ENCODE measurements at regions not wholly inside any gene's neighbourhood (a gene's known extent, or its start where the extent isn't known, plus 50 kb on each side); places are given as distances from the start of the nearest gene placed in this dataset.
A peak's percentile ranks its signal among the peaks of the same experiment; 100 is the strongest.
"Not testable (repeated sequence)": the region's sequence is repeated elsewhere in the genome, so short reads cannot be mapped to it uniquely, and the experiment has no call there.

DNA sequence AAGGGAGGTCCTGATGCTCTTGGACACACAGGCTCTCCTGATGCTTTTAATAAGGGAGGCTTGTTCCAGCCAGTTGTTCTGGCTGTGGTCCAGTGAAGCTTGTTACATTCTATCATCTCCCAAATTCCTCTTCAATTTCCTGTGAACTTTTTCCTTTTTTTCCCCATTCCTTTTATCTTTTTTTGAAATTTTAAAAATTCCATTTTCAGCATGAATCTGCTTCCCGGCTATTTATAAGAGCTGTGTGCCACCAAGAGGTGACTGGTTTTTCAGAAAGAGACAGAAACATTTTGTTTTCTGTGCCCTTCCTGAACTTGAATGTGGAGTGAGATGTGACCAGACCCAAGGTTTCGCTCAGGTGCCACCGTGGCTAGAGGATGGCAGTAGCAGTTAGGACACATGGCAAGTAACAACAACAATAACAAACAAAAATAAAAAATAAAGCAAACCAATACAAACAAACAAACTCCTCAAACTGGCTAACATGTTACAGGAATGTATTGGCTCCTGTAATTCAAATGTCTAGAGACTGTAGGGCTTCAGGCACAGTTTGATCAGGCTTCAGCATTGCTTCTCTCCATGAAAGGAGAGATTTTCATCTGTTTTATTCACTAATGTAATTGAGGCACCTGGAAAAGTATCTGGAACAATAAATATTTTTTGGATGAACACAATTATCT is 121.1 kb downstream of the BOD1 start:
- peak in 1 of 2 experiments; percentile 37 for DNase-seq (ENCODE audit: low read depth in 2 of 2)

GRCh38 chr5:173494446-173494845 is 122.0 kb downstream of the BOD1 start:
- no peak for DNase-seq (ENCODE audit: low read depth in 2 of 2)

GRCh38 chr5:173493846-173494245 is 122.6 kb downstream of the BOD1 start:
- no peak for DNase-seq (ENCODE audit: low read depth in 2 of 2)

DNA sequence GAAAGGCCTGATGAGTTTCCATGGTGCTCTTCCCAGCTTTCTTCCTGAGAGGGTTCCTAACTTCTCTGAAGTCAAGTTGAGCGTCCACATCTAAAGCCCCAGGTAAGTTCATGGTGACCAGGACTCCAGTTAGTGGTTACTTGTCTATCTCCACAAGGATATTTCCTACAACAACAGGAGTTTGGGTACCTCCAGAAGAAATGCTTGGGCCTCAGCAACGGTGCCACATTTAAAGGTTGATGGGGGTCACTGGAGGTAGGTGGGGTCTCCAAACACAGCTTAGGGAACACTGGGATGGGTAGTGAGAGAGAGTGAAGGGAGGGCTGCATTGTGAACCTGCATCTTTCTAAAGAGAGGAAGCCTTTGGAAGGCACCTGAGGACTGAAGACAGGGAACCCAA is 123.4 kb downstream of the BOD1 start:
- DNase-seq (ENCODE audit: low read depth in 2 of 2) = no peak

- no peak for DNase-seq (ENCODE audit: low read depth in 2 of 2)
These were observed 125.8 kb downstream of the BOD1 start for GRCh38 chr5:173490681-173491080.

DNA sequence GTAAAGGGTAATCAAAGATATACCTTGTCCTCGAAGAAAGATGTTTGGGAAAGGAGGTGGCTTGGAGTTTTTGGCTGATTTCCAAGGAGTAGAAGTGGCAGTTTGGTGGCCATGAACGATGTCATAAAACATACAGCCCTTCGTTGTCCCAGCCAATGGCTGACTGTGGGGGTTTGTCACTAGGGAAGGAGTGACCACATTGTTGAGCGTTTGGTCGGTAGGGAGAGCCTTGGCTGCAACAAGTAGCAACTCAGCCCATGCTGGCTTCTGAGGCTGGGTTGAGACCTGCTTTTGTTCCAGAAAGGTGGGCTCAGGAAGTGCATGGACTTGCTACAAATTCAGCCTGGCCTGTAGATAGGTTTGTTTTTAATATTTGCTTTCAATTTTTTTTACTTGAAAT is 128.3 kb downstream of the BOD1 start:
- DNase-seq (ENCODE audit: low read depth in 2 of 2) = no peak

GRCh38 chr5:173487300-173487699 is 129.2 kb downstream of the BOD1 start:
- no peak for DNase-seq (ENCODE audit: low read depth in 2 of 2)

- no peak for DNase-seq (ENCODE audit: low read depth in 2 of 2)
These were observed 129.9 kb downstream of the BOD1 start for GRCh38 chr5:173486355-173487225.

DNA sequence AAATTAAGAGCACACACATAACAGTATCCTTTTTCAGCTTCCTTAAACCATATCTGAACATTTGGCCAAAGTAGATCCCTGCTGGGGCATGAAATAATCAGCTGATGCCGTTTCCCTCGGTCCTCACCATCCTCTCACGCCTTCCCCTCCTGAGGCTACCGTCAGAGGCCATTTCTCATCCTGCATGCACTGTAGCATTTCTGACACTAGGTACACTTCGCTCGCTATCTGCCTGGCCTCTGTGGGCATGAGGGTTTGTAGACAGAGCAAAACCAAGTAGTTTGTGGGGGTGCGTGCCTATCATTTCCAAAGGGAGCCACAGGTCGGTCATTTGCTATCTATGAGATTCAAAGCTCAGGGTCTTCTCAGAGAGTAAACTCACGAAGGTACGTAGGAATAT is 131.9 kb downstream of the BOD1 start:
- DNase-seq (ENCODE audit: low read depth in 2 of 2) = no peak

DNA sequence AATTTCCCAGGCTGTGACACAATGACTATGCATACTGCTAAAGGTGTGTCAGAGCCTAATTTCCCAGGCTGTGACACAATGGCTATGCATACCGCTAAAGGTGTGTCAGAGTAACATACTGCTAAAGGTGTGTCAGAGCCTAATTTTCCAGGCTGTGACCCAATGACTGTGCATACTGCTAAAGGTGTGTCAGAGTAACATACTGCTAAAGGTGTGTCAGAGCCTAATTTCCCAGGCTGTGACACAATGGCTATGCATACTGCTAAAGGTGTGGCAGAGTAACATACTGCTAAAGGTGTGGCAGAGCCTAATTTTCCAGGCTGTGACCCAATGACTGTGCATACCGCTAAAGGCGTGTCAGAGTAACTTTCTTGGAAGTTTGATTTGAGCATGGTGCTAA is 132.9 kb downstream of the BOD1 start:
- DNase-seq (ENCODE audit: low read depth in 2 of 2) = not testable (repeated sequence)

- DNase-seq (ENCODE audit: low read depth in 2 of 2) = no peak
These were observed 133.3 kb downstream of the BOD1 start for GRCh38 chr5:173483160-173483559.

- no peak for DNase-seq (ENCODE audit: low read depth in 2 of 2)
These were observed 134.6 kb downstream of the BOD1 start for GRCh38 chr5:173481821-173482220.

DNA sequence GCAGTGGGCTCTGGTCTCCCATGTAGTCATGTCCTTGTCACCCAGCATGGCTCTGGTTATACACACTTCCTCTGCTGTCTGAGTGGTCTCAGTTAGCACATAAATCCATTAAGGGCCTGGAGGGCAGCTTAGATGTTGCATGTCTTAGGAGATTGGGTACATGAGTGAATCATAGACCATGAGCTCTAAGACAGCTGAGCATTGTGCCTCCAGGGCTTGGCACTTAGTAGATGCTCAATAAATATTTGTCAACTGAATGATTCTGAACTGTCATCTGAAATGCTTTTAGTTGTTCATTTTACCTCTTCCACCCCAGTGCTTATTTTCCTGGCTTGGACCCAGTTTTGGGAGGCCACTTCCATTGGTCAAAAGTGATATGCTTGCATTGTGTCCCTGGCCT is 135.6 kb downstream of the BOD1 start:
- DNase-seq (ENCODE audit: low read depth in 2 of 2) = no peak

DNA sequence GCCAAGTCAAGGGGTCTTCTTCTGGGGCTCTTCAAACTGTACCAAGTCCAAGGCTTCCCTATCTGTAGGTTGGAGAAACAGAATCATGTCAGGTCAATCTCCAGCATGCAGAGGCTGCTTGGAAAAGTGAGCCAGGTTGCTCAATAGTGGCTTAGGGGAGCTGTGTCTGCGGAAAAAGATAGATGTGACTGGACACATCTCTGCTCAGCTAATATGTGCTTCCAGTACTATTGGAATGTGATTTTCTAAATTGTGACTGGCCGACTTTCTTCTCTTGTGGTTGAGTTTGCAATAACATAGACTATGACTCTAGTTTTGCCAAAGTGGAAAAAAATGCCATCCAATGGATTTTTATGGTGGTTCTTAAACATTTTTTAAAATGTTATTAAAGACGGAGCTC is 136.7 kb downstream of the BOD1 start:
- DNase-seq (ENCODE audit: low read depth in 2 of 2) = no peak

GRCh38 chr5:173477345-173478040 is 139.0 kb downstream of the BOD1 start:
- DNase-seq (ENCODE audit: low read depth in 2 of 2) = no peak

DNA sequence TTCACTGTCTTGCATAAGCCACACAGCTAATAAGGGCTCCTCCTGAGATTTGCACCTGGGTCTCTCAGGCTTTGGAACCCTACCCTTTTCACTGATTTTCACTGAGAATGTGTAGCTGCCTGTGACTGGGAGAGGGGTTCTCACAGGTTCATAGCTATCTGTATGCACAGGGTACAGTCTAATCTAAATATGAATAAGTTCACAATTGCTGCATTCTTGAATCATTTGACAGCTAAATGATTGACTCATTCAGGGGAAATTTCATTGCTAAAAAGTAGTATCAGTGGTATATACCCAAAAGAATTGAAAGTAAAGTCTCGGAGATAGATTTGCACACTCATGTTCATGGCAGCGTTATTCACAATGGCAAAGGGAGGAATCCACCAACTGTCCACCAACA is 140.7 kb downstream of the BOD1 start:
- no peak for DNase-seq (ENCODE audit: low read depth in 2 of 2)

- DNase-seq (ENCODE audit: low read depth in 2 of 2) = no peak
These were observed 141.6 kb downstream of the BOD1 start for GRCh38 chr5:173474881-173475287.

GRCh38 chr5:173473288-173473687 is 143.2 kb downstream of the BOD1 start:
- DNase-seq (ENCODE audit: low read depth in 2 of 2) = no peak

- no peak for DNase-seq (ENCODE audit: low read depth in 2 of 2)
These were observed 143.6 kb downstream of the BOD1 start for GRCh38 chr5:173472784-173473278.

GRCh38 chr5:173472164-173472563 is 143.9 kb upstream of the STC2 start:
- DNase-seq (ENCODE audit: low read depth in 2 of 2) = peak; percentile 91 to 93

- DNase-seq (ENCODE audit: low read depth in 2 of 2) = no peak
These were observed 140.6 kb upstream of the STC2 start for GRCh38 chr5:173468821-173469251.

DNA sequence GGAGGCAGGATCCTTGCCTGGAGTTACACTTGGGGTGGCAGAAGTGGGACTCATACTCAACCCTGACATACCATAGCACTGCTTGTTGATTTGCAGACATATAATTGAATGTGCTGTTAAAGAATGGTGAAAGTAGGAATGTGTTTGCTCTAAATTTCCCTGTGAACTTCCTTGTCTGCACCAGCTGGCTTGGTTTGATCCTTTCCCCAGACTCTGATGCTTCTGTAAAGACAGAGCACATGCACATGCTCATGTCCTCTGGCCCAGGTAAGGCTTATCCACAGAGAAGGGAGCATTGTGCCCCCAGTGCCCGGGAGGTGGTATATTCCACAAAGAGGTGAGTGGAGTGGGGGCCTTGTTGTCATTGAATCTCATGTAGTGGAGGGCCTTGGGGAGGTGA is 138.0 kb upstream of the STC2 start:
- DNase-seq (ENCODE audit: low read depth in 2 of 2) = no peak
